NCI-H524 (cell line): ENCODE measurements at regions not wholly inside any gene's neighbourhood (a gene's known extent, or its start where the extent isn't known, plus 50 kb on each side); places are given as distances from the start of the nearest gene placed in this dataset.
A peak's percentile ranks its signal among the peaks of the same experiment; 100 is the strongest.

Experiments
- DNase-seq, 2 experiments: peaks; one replicate each; lab custom pipeline; 2025; lab: John Stamatoyannopoulos, UW

DNA sequence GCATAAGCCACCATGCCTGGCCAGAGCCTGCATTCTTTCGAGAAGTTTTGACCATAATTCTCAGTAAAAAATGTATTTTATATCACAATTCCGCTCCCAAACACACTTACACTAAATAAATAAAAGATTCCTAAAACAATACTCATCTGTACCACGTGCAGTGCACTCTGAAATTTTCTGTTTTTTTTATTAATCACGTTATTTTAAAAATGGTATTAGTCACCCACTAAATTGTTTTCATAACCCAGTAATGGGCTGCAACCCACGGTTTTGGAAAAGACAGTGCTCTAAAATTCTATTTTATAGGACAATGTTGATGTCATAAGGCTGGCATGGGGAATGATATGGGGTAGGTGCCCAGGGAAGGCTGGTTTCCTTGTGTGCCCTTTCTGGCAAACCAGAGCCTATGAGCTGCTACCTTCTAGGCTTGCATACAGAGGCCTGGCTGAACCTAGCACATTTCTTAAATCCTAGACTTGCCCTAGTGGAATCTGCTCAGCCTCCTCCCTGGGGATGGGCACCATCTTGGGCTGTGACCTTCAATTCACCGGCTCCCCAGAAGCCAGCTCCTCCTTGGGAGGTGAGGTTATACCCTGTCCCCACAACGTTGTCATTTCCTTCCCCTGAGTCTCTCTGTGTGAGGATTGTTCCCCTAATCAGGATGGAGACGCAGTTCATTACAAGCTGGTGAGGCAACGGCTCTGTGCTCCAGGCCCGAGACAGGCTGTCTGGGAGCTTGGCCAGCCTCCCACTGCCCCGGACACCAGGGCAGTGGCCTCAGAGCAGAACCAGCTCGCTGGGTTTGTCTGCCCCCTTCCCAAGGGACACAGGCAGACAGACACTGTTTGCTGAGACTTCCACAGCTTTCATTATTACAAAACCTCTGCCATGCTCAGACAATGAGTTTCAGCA is 116.5 kb upstream of the NAV2 start:
- DNase-seq = no peak

DNA sequence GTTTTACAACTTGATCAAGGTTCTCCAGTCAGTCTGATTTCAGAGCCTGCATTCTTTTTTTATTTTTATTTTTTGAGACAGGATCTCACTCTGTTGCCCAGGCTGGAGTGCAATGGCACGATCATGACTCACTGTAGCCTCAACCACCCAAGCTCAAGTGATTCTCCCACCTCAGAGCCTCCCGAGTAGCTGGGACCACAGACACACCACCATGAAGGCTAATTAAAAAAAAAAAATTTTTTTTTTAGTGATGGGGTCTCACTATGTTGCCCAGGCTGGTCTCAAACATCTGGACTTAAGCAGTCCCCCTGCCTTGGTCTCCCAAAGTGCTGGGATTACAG is 117.2 kb upstream of the NAV2 start:
- DNase-seq = no peak

DNA sequence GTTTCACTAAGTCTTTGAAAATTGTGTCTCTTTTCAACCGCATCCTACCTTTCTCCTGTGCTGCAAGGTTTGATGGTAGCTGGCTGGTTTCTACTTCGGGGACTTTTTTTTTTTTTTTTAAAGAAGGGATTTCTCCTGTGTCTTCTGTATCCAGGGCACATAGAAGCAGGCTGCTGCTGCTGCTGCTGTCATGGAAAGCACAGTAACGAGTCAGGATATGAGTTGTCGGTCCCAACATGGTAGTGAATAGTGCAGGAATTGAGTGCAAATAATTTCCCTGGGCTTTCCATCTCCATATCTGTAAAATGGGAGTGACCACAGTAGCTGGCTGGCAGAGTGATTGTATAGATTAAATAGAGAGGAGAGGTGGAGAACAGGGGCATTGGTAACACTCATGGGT is 118.3 kb upstream of the NAV2 start:
- DNase-seq = no peak

DNA sequence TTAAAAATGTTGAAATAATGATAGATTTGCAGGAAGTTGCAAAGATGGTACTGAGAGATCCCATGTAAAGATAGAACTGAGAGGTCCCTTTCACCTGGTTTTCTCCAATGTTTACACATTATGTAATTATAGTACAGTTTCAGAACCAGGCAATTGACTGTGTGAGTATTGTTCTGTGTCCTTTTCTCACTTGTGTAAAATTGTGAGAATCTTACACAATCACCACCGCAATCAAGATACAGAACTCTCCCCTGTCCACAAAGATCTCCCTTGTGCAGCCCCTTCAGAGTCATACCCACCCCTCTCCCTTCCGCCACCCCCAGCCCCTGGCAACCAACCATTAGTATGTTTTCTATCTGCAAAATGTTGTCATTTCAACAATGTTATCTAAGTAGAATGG is 119.8 kb upstream of the NAV2 start:
- no peak for DNase-seq

DNA sequence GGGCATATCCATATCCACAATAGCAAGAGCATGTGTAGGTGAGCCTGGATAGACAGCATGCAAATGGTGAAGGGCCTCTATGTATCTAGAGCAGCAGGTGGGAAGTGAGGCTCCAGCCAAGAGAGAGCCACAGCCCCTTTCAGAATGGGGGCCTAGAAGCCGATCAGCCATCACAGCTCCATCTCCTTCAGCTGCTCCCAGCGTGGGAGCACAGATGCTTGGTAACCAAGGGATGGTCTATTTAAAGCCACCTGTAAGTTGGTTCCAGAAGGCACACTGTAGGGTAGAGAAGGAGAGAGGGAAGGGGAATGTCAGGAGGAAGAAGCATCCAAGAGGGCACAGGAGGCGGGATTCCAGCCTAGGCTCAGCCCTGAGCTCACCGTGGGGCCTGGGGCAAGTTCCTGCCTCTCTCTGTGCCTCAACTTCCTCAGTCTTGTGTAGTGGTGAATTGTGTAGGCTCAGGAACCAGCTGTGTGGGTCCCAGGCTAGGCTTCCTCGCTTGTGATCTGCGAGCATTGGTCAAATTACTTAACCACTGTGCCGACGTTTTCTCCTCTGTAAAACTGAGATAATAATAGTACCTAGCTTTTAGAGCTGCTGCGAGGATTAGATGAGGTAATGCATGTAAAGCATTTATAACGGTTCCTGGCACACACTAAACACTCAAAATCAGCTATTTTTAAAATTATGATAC is 122.9 kb upstream of the NAV2 start:
- no peak for DNase-seq

DNA sequence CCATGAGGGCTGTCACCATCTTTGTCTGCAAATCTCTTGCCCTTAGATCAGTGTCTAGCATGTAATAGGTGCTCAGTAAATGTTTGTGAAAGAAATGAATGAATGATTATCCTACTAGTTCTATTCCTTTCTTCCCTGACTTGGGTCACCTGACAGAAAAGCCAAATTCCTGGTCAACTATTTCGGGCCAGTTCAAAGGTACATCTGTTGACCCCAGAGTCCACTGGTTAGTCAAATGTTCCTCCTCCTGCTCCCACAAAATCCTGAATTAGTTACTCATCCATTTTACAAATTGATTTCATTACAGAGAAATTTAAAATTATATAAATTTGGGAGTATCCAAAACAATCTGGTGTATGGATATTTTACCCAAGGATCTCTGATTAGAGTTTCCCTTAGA is 124.7 kb upstream of the NAV2 start:
- no peak for DNase-seq

DNA sequence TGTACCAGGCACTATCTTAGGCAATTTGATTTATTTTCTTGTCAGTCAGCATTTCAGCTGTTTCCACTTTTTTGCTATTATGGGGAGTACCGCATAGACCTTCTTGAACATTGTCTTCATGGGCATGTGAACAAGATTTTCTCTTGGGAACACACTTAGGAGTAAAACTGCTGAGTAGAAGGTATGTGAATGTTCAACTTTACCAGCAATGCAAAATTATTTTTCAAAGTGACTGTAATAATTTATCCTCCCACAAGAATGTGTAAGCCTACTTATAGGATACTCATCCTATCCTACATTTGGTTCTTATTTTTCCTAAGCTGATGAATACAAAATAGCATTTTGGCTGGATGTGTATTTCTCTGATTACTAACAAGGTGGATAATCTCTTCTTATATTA is 132.0 kb upstream of the NAV2 start:
- DNase-seq = peak in 1 of 2 experiments; percentile 23

DNA sequence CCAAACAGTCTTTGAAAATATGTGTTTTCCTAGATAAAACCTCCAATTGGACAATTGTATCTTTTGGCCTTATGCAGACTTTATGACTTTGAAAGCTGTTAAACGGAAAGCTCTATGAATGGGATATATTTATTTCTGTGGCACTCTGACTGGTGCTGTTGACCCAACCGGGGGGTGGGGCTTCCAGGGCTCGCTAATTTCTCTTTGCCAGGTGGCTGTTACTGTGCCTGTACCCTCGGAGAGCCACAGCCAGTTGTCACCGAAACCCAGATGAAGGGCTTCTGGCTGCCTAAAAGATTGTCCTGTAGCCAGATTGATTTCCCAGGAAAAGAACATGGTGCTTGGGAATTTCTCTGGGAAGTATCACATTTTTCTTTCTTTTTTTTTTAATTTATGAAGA is 132.7 kb upstream of the NAV2 start:
- no peak for DNase-seq

DNA sequence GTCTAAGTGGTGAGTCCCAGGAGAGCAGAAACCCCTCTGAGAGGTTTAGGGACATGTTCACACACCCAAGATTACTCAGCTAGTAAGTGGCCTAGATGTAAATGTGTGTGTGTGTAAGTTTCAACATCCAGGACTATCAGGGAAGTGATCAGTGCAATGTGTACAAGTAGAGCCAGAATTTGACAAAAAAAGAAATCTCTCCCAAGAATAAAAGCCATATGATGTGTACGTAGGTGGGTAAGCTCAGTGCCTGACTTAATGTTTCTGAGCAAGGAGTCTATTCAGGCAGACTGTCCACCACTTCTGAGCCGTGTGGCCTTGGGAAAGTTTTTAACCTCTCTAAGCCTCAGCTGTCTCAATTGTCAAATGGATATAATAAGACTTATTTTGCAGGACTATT is 133.8 kb upstream of the NAV2 start:
- DNase-seq = no peak

DNA sequence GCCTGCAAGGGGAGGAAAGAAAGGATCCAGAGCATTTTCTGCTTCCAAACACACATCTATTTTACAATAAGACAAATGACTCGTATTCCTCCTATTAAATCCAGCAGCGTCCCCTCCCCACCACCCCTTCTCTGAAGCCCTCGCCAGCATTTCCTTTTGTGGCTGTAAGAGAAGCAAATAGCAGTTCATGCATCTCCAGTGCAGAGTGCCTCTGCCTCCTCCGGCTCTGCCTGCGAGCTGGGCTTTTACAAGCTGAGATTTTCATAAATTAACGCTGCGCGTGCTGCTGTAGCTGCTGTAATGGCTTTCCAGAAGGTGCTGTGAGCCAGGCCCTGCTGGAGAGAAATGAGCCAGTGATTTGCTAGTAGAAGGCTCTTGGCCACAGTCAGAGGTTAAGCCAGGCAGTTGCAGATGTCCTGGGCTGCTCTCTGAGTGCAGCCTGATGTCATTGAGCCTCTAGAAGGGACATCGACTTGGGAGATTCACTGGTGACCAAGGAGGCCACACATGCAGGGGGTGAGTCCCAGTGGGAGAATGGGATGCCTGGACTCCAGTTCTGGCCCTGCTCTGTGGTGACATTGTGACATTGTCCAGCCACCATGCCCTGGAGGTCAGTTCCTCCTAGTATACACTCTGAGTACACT is 134.5 kb upstream of the NAV2 start:
- peak in 1 of 2 experiments; percentile 29 for DNase-seq

DNA sequence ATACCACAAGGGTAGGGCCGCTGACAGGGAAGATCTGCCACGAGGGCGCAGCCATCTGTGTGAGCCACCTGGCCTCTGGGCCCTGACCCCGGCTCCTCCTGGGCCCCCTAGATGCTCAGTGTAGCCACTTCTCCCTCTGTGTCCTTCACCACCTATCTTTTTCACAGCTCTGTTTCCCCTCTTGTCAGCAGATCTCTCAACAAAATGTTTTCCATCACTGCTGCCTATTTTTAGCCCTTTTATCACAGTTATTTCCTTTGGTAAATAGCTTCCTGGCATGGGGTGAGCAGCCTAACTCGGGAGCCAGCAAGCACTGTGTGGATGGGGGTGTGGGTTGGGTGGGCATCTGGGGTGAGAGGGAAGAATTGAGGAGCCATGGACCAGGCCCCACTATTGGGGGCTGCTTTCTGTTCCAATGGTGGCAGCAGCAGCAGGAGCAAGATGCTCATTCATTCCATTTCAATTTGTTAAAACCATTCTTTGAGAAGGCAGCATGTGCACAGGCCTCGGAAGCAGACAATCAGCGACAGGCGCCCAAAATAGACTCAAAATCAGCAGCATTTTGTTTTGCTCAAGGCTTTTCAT is 135.2 kb upstream of the NAV2 start:
- peak in 1 of 2 experiments; percentile 19 for DNase-seq

DNA sequence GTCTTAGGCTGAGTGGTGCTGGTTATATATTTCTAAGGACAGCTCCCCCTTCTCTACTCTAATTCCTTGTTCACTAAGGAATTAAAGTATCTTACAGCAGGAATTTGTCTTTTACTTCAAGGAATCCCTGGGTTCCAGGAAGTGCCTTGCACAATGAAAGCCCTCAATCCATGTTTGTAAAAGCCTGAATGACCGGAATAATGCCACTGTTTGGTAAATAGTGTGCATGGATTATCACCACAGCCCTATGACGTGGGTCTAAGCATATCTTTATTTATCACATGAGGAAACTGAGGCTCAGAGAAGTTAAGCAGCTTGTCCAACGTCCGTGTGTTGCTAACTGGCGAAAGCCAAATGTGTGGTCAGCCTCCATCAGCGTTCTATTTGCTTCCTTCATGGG is 135.7 kb upstream of the NAV2 start:
- DNase-seq = no peak

DNA sequence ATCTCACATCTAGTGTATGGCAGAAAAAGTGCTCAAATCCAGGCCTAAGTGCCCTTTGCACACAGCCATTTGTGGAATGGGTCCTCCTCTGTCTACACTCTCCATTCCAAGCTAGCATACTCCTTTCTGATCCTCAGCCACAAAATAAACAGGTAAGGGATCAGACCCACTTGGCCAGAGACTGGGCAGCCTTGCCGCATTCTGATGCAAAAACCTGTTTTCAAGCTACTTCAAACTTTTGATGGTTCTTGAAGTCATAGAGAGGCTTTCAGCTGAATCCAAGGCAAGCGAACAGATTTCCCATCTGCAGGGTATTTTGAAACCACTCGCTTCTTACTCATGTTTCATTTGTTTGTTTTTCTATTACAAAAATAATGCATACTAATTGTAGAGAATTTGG is 136.6 kb upstream of the NAV2 start:
- DNase-seq = no peak

DNA sequence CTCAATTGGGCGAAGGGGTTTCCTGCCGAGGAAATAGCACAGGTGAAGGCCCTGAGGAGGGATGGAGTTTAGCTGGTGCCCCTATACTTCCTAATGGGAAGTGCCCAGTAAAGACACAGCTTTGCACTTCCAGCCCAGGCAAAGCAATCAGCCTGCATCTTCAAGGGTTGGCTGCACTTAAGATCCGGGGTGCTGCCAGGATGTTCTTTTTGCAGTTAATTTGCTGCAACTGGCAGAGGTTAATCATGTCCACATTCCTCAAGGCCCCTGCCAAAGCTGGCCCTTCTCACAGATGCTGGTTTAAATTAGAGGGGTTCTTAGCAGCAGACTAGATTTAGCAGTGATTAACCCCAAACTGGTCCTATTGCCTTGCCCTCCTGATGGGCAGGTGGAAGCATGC is 137.7 kb upstream of the NAV2 start:
- no peak for DNase-seq

DNA sequence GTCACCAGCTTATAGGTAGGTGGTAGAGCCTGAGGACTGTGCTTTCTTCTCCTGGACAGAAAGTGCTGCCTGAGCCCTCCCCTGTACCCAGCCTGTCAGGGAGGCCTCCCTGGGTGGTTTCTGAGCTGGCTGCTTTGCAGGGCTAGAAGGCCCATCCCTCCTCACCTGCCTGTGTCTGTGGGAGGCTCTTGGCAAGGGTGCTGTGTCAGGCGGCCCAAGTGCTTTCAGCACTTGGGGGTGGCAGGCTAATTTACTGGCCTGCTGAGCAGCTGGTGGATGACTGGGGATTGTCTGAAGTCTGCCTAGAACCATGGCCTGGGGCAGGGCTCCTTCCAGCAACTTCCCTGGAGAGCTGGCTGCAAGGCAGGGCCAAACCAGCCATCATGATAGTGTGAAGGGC is 139.0 kb upstream of the NAV2 start:
- no peak for DNase-seq

DNA sequence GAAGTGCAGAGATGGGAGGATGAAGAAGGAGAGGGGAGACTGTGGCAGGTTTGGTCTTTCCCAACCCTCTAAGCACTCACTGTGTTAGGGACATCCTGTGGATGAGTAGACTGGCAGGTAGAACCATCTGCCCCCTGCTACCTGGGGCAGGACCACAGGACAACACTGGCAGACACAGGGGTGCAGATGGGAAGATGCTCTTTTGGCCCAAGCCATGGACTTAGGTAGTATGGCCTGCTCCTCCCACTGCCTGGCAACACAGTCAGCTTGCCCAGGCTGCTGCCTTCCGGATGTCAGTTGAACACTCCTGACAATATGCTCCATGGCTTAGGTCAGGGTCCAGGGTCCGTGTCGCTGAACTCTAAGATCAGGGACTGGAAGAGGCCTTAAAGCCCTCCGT is 140.7 kb upstream of the NAV2 start:
- DNase-seq = no peak

DNA sequence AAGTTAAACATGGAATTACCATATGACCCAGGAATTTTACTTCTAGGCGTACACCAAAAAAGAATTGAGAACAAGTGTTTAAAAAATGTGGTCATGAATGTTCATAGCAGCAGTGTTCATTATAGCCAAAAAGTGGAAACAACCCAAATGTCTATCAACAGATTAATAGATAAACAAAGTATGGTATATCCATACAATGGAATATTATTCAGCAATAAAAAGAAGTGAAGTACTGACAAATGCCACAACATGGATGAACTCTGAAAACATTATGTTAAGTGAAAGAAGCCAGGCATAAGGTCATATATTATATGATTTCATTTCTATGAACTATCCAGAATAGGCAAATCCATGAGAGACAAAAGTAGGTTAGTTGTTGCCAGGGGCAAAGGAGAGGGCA is 141.7 kb upstream of the NAV2 start:
- DNase-seq = no peak

DNA sequence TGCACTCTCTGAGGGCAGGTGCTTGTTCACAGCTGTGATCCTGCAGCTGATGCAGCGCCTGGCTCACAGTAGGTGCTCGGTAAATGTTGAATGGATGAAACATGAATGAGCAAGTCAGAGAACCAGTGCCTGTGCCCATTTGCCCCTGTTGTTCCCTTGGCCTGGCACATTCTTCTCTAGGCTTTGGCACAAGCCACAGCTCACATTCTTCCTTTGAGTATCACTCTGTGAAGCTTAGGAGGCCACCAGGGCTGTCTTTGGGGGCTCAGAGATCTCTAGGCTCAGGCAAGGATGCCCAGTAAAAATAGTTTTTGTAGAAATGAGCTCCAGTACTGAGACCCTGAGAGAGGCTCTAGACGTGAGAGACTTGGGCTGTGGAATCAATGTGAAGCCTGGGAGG is 144.6 kb upstream of the NAV2 start:
- no peak for DNase-seq

DNA sequence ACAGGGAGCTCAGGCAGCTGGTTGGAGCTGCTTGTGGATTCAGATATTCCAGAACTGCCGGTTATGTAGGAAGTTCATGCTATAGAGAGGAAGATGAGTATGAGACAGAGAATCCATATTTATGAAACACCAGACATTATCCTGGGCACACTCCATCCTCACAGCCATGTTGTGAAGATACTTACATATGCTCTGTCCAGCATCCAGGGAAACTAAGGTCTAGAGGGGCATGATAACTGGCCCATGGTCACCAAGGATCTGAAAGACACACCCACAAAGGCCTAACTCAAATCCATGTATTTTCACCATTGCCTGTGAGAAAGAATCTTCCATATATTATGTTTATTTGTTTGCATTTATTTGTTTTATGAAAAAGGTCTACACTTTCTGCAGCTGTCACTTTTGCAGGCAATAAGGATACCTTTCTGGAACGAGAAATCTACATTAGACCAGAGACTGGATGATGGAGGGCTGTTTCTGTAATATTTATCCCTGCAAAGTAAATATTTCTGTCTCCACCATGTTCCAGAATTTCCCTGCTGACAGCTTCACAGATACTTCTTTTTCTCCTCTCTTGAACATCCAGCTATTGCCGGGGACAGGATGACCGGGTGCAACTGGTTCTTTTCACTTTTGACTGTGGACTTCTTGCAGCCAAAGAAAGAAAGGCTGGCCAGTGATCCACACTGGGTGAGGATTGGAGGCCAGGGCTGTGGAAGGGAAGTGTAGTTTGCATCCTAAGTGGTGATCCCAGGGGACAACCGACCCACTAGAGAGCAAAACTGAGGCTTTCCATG is 145.9 kb upstream of the NAV2 start:
- no peak for DNase-seq

DNA sequence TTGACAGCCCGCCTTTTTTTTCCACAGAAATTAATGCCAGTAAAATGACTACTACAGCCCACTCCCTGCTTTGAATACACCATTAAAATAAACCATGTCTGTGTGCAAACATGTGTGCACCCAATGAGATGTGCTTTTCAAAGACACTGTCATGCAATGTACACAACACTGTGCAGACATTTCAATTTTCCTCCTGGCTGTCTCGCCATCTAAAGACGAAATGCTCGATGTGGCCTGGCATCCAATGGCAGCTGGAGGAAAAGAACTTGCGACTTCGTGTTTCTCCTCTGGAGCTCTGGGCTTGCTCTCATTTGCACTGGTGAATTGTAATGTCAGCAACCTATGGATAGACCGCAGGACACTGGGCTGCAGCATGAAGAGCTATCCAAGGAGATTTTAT is 147.0 kb upstream of the NAV2 start:
- DNase-seq = no peak

DNA sequence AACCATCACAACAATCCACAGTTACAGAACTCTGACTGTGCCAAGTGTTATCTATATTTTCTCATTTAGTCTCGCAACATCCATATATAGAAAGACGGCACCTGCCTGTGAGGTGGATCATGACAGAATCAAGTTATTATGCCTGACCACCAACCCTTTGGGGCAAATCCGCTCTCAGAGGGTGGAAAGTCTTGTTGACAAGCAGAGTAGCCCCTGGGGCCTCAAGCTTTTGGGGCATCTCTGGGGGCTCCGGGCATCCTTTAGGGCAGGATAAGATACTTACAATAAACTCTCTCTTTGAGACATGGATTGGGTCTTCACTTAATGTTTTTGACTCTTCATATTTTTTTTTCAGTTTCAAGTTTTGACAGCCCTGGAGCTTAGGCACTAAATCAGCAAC is 150.5 kb upstream of the NAV2 start:
- DNase-seq = no peak

DNA sequence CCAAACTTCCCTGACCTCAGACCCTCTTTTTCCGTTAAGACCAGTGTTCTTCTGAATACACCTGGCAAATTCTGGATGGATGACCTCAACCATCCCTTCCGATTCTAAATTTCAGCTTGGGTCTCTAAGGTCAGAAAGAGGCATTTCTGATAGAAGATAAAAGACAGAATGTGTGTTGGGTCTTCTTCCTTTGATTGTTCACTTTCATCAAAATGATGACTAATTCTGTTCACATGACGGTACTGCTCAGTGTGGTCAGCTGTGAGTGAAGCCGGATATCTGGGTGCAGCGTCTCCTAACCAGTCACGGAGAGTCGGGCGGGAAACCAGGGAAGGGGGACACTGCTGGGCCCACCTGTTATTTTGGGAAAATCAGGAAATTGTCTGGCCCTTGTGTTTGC is 151.6 kb upstream of the NAV2 start:
- no peak for DNase-seq
